HG03196 (cell line): ENCODE measurements at regions not wholly inside any gene's neighbourhood (a gene's known extent, or its start where the extent isn't known, plus 50 kb on each side); places are given as distances from the start of the nearest gene placed in this dataset.
"Not testable (repeated sequence)": the region's sequence is repeated elsewhere in the genome, so short reads cannot be mapped to it uniquely, and the experiment has no call there.

Source experiments
- ATAC-seq: cut with Tn5 transposase; IDR thresholded peaks from one replicate; pipeline ENCODE4 v1.9.1; 2021; ENCODE audit not compliant: unreplicated experiment

- not testable (repeated sequence) for ATAC-seq
These were observed 485.4 kb downstream of the TMEM121 start for GRCh38 chr14:106011631-106012360.

GRCh38 chr14:106012361-106012725 is 486.0 kb downstream of the TMEM121 start:
- ATAC-seq, result not testable (repeated sequence)

- ATAC-seq, result no peak
These were observed 487.5 kb downstream of the TMEM121 start for GRCh38 chr14:106013879-106014376.

- ATAC-seq, result not testable (repeated sequence)
These were observed 491.6 kb downstream of the TMEM121 start for GRCh38 chr14:106017952-106018351.

- ATAC-seq, result no peak
These were observed 495.4 kb downstream of the TMEM121 start for GRCh38 chr14:106021832-106022231.

- ATAC-seq, result not testable (repeated sequence)
These were observed 496.3 kb downstream of the TMEM121 start for GRCh38 chr14:106022648-106023047.

GRCh38 chr14:106023411-106023810 is 497.0 kb downstream of the TMEM121 start:
- no peak for ATAC-seq

- ATAC-seq, result no peak
These were observed 498.7 kb downstream of the TMEM121 start for GRCh38 chr14:106024983-106025604.

- ATAC-seq, result no peak
These were observed 499.6 kb downstream of the TMEM121 start for GRCh38 chr14:106026026-106026425.

- ATAC-seq, result not testable (repeated sequence)
These were observed 501.4 kb downstream of the TMEM121 start for GRCh38 chr14:106027759-106028158.

- no peak for ATAC-seq
These were observed 503.6 kb downstream of the TMEM121 start for GRCh38 chr14:106029959-106030358.

- no peak for ATAC-seq
These were observed 511.0 kb downstream of the TMEM121 start for GRCh38 chr14:106037380-106037779.

GRCh38 chr14:106038263-106038662 is 511.9 kb downstream of the TMEM121 start:
- ATAC-seq, result no peak

GRCh38 chr14:106039400-106039799 is 513.0 kb downstream of the TMEM121 start:
- ATAC-seq, result no peak

- no peak for ATAC-seq
These were observed 518.1 kb downstream of the TMEM121 start for GRCh38 chr14:106044515-106044914.

GRCh38 chr14:106044949-106045596 is 518.7 kb downstream of the TMEM121 start:
- no peak for ATAC-seq

- no peak for ATAC-seq
These were observed 525.4 kb downstream of the TMEM121 start for GRCh38 chr14:106051796-106052195.

GRCh38 chr14:106055289-106055688 is 528.9 kb downstream of the TMEM121 start:
- ATAC-seq, result no peak

- ATAC-seq, result no peak
These were observed 532.0 kb downstream of the TMEM121 start for GRCh38 chr14:106058342-106058741.

- ATAC-seq, result no peak
These were observed 534.0 kb downstream of the TMEM121 start for GRCh38 chr14:106060276-106060975.

GRCh38 chr14:106061877-106062500 is 535.6 kb downstream of the TMEM121 start:
- not testable (repeated sequence) for ATAC-seq
